ENCODE measurements at regions not wholly inside any gene's neighbourhood (a gene's known extent, or its start where the extent isn't known, plus 50 kb on each side); places are given as distances from the start of the nearest gene placed in this dataset.

GRCh38 chr11:113595810-113596594 is 110.1 kb downstream of the TMPRSS5 start:
- no peak for DNase-seq
- no peak for TF ChIP-seq CTCF (IDR thresholded peaks at IDR 0.05; ENCODE audit: low read depth, low read length, missing control alignments)
- Histone ChIP-seq H3K27ac (no peak overlapping the region), H3K27me3 (replicated peaks) (no peaks in the 10 kb centered on the region), H3K36me3 (replicated peaks) (no peaks in the 10 kb centered on the region), H3K4me3 (ENCODE audit: low read depth, low read length) (no peak overlapping the region)
- in situ Hi-C loops (cut with HindIII; ENCODE audit: low pct_ligation_motif_present, low sequenced_read_pairs), result no loop called here

- no peak for DNase-seq
- Histone ChIP-seq H3K4me3 (ENCODE audit: low read depth, low read length) (no peak overlapping the region), H3K27ac (no peak overlapping the region), H3K27me3 (replicated peaks) (no peaks in the 10 kb centered on the region), H3K36me3 (replicated peaks) (no peaks in the 10 kb centered on the region)
- in situ Hi-C loops (cut with HindIII; ENCODE audit: low pct_ligation_motif_present, low sequenced_read_pairs), result no loop called here
- no peak for TF ChIP-seq CTCF (IDR thresholded peaks at IDR 0.05; ENCODE audit: low read depth, low read length, missing control alignments)
Observed at GRCh38 chr11:113593698-113594308, 112.3 kb downstream of the TMPRSS5 start.

GRCh38 chr11:113591117-113591516 is 115.0 kb downstream of the TMPRSS5 start:
- Histone ChIP-seq H3K36me3 (replicated peaks) (no peaks in the 10 kb centered on the region), H3K27me3 (replicated peaks) (no peaks in the 10 kb centered on the region), H3K27ac (no peak overlapping the region), H3K4me3 (ENCODE audit: low read depth, low read length) (no peak overlapping the region)
- in situ Hi-C loops (cut with HindIII; ENCODE audit: low pct_ligation_motif_present, low sequenced_read_pairs), result no loop called here
- no peak for TF ChIP-seq CTCF (IDR thresholded peaks at IDR 0.05; ENCODE audit: low read depth, low read length, missing control alignments)
- DNase-seq, result no peak

GRCh38 chr11:113587308-113587739 is 112.1 kb upstream of the DRD2 start:
- DNase-seq, result peak; percentile 6
- Histone ChIP-seq H3K36me3 (replicated peaks) (no peaks in the 10 kb centered on the region), H3K4me3 (ENCODE audit: low read depth, low read length) (no peak overlapping the region), H3K27ac (no peak overlapping the region), H3K27me3 (replicated peaks) (no peaks in the 10 kb centered on the region)
- peak; percentile 5 for TF ChIP-seq CTCF (IDR thresholded peaks at IDR 0.05; ENCODE audit: low read depth, low read length, missing control alignments)
- in situ Hi-C loops (cut with HindIII; ENCODE audit: low pct_ligation_motif_present, low sequenced_read_pairs), result no loop called here

GRCh38 chr11:113584371-113584770 is 109.2 kb upstream of the DRD2 start:
- TF ChIP-seq CTCF (IDR thresholded peaks at IDR 0.05; ENCODE audit: low read depth, low read length, missing control alignments), result no peak

More at GRCh38 chr11:113584371-113584770, 109.2 kb upstream of the DRD2 start:
- no peak overlapping the region for H3K4me3 ChIP-seq (ENCODE audit: low read depth, low read length)
- no peak for DNase-seq
- H3K27ac ChIP-seq, result no peak overlapping the region
- no peaks in the 10 kb centered on the region for H3K27me3 ChIP-seq (replicated peaks)
- in situ Hi-C loops (cut with HindIII; ENCODE audit: low pct_ligation_motif_present, low sequenced_read_pairs), result no loop called here
- no peaks in the 10 kb centered on the region for H3K36me3 ChIP-seq (replicated peaks)

All from brain microvascular endothelial cell (primary cell).